ENCODE measurements at regions not wholly inside any gene's neighbourhood (a gene's known extent, or its start where the extent isn't known, plus 50 kb on each side); places are given as distances from the start of the nearest gene placed in this dataset.

GRCh38 chr13:50484472-50485113 lies 358.9 kb downstream of the DLEU7 start:
- no peak for TF ChIP-seq CTCF (IDR thresholded peaks at IDR 0.05)
- TF ChIP-seq POLR2A (IDR thresholded peaks at IDR 0.05) = no peak

All from body of pancreas (tissue), 4 donors.